BJ (cell line): ENCODE measurements at regions not wholly inside any gene's neighbourhood (a gene's known extent, or its start where the extent isn't known, plus 50 kb on each side); places are given as distances from the start of the nearest gene placed in this dataset.
"Not testable (repeated sequence)": the region's sequence is repeated elsewhere in the genome, so short reads cannot be mapped to it uniquely, and the experiment has no call there.

Source experiments
- CTCF ChIA-PET: fragments of 350-600 bp; formaldehyde crosslinking; extraction: SDS; loops from one replicate; lab custom pipeline; 2021; ENCODE audit warnings: antibody characterized with exemption, inconsistent platforms; lab: Yijun Ruan, JAX
- POLR2A ChIA-PET: fragments of 300-600 bp; sonication (Branson Sonifier 250); formaldehyde crosslinking; extraction: SDS; loops from one replicate; lab custom pipeline; 2021; ENCODE audit warnings: antibody characterized with exemption; lab: Charles Lee
- DNase-seq: peaks from one replicate; pipeline ENCODE4 v3.0.0-alpha.2; 2011; ENCODE audit warnings: low read depth
- H3K27me3 ChIP-seq: 2 replicates; pipeline ENCODE4 v1.6.0; 2011; ENCODE audit warnings: low read length; ENCODE audit not compliant: control insufficient read depth, insufficient read depth
- H3K36me3 ChIP-seq: 2 replicates; pipeline ENCODE4 v1.5.1; 2011; ENCODE audit warnings: low read length; ENCODE audit not compliant: control insufficient read depth, insufficient read depth
- H3K4me3 ChIP-seq: 2 replicates; pipeline ENCODE4 v1.5.1; 2011; ENCODE audit warnings: low read depth, mild to moderate bottlenecking, control low read depth, low read length
- CTCF ChIP-seq: IDR thresholded peaks from 2 replicates; pipeline ENCODE4 v1.5.1; 2011; ENCODE audit warnings: low read depth, mild to moderate bottlenecking, control low read depth, inconsistent platforms, low read length, moderate library complexity; ENCODE audit not compliant: insufficient read depth

- DNase-seq, POLR2A ChIA-PET, H3K36me3 ChIP-seq, H3K27me3 ChIP-seq, H3K4me3 ChIP-seq: not testable (repeated sequence)
- CTCF ChIA-PET = interaction anchor here (1.2 to 2.1 kb wide), 2 partner anchors 9 to 77 kb away, joined by 6 to 11 read pairs; no protein-coding TSS in a partner anchor
Measured at GRCh38 chr7:101679653-101680173, 50.6 kb upstream of the MYL10 start.

GRCh38 chr7:101680406-101681145 is 51.5 kb upstream of the MYL10 start:
- no peak overlapping the region for H3K4me3 ChIP-seq
- no peak for TF ChIP-seq CTCF
- H3K27me3 ChIP-seq = no peaks in the 10 kb centered on the region
- ChIA-PET POLR2A (no interaction called here), CTCF (interaction anchor here (1.0 to 2.2 kb wide), 7 partner anchors 8 to 138 kb away, joined by 3 to 12 read pairs (median 6); no protein-coding TSS in a partner anchor)
- DNase-seq = no peak
- H3K36me3 ChIP-seq = no peaks in the 10 kb centered on the region

DNA sequence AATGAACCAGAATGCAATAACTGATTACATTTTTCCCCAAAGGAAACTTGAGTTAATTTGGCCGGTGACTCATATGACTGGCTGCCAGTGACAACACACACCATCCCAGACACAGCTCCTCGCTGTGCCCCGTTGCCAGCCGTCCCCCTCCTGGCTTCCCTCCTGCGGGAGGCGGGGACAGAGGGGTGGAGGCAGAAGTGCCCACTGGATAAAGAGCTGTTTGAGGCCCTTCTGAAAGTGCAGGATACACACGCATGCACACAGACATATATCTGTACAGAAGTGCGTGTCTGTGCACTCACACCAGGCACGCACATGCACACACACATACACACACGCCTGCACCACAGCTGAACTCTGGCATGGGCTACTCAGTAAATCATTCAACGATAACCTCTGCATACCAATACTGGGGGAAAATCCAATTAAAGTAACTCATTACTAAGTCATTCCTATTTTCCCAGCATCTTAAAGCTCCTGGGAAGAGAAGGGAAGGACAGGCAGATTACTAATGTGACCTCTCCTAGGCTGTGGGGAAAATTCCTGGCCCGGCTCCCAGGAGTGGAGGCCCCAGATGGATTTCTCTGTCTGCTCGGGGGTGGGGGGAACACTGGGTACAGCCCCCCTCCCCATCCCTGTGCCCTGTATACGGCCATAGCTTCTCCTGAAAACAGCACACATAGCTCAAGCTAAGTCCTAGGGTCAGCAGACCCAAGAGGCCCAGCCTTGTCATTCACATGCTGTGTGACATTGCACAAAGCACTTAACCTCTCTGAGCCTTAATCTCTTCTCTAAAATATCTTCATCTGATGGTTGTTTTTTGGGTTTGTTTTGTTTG is 52.3 kb upstream of the MYL10 start:
- POLR2A ChIA-PET = no interaction called here
- H3K4me3 ChIP-seq = no peak overlapping the region
- peak; percentile 68 for DNase-seq
- H3K27me3 ChIP-seq = no peaks in the 10 kb centered on the region
- CTCF ChIA-PET = interaction anchor here (0.5 to 2.2 kb wide), 12 partner anchors 8 to 591 kb away, joined by 3 to 12 read pairs (median 5); no protein-coding TSS in a partner anchor
- TF ChIP-seq CTCF = no peak
- H3K36me3 ChIP-seq = no peaks in the 10 kb centered on the region

- POLR2A ChIA-PET = no interaction called here
Measured at GRCh38 chr7:101684983-101685330, 55.9 kb upstream of the MYL10 start.

DNA sequence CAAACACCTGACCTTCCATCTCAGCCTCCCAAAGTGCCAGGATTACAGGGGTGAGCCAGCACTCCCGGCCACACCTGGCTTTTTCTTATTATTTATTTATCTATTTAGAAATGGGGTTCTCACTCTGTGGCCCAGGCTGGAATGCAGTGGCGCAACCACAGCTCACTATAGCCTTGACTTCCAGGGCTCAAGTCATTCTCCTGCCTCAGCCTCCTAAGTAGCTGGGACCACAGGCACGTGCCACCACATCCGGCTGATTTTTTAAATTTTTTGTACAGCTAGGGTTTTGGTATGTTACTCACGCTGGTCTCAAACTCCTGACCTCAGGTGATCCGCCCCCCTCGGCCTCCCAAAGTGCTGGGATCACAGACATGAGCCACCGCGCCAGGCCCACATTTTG is 56.9 kb upstream of the MYL10 start:
- ChIA-PET CTCF (interaction anchor here (0.5 to 3.9 kb wide), 9 partner anchors 8 to 586 kb away, joined by 3 to 22 read pairs (median 4); no protein-coding TSS in a partner anchor), POLR2A (interaction anchor here (0.6 kb wide), 1 partner anchor 92 kb away, joined by 3 read pairs; no protein-coding TSS in a partner anchor)
- TF ChIP-seq CTCF = no peak
- no peaks in the 10 kb centered on the region for H3K36me3 ChIP-seq
- DNase-seq = no peak
- no peaks in the 10 kb centered on the region; the same call in 1 of the 2 replicates for H3K27me3 ChIP-seq
- no peak overlapping the region for H3K4me3 ChIP-seq

More at GRCh38 chr7:101684983-101685330, 55.9 kb upstream of the MYL10 start:
- DNase-seq = no peak
- no peaks in the 10 kb centered on the region for H3K36me3 ChIP-seq
- TF ChIP-seq CTCF = no peak
- H3K27me3 ChIP-seq = no peaks in the 10 kb centered on the region; the same call in 1 of the 2 replicates
- H3K4me3 ChIP-seq = no peak overlapping the region
- CTCF ChIA-PET = interaction anchor here (2.6 to 3.9 kb wide), 2 partner anchors 82 to 142 kb away, joined by 7 to 22 read pairs; no protein-coding TSS in a partner anchor
